HEK293 (cell line): ENCODE measurements at regions not wholly inside any gene's neighbourhood (a gene's known extent, or its start where the extent isn't known, plus 50 kb on each side); places are given as distances from the start of the nearest gene placed in this dataset.

Experiments used
- CTCF ChIA-PET: fragments of 350-600 bp; formaldehyde crosslinking; extraction: SDS; loops from one replicate; lab custom pipeline; 2021; ENCODE audit warnings: antibody characterized with exemption; lab: Yijun Ruan, JAX
- POLR2A ChIA-PET: fragments of 300-600 bp; formaldehyde crosslinking; extraction: SDS; loops from one replicate; lab custom pipeline; 2020; ENCODE audit warnings: antibody characterized with exemption, inconsistent platforms; lab: Yijun Ruan, JAX
- H3K27ac ChIP-seq: fragments of 200-500 bp; sonication (Bioruptor generic); 2 replicates; pipeline ENCODE4 v1.5.1; 2014; ENCODE audit warnings: low read depth, low read length, control low read depth, inconsistent platforms; ENCODE audit errors: extremely low read depth
- H3K36me3 ChIP-seq, 2 experiments: fragments of 200-500 bp in 1 of 2; sonication (Bioruptor generic) in 1 of 2; 1 replicate in 1 of 2; 2 replicates in 1 of 2; pipeline ENCODE4 v1.5.1; 2014 to 2017; ENCODE audit warnings: inconsistent platforms in 2 of 2, low read length in 2 of 2; ENCODE audit not compliant: control insufficient read depth in 2 of 2, insufficient read depth in 1 of 2
- H3K4me1 ChIP-seq: fragments of 200-500 bp; sonication (Bioruptor generic); 2 replicates; pipeline ENCODE4 v1.5.1; 2014; ENCODE audit warnings: mild to moderate bottlenecking, low read length, inconsistent platforms; ENCODE audit not compliant: control insufficient read depth, insufficient read depth
- H3K4me3 ChIP-seq: 2 replicates; pipeline ENCODE4 v1.5.1; 2011; ENCODE audit warnings: low read depth, mild to moderate bottlenecking, control low read depth, low read length, moderate library complexity
- H3K9me3 ChIP-seq: fragments of 200-500 bp; sonication (Bioruptor generic); 2 replicates; pipeline ENCODE4 v1.5.1; 2014; ENCODE audit warnings: low read depth, low read length, inconsistent platforms; ENCODE audit not compliant: control insufficient read depth, insufficient read depth
- FEZF1 ChIP-seq: fragments of 450-650 bp; formaldehyde crosslinking; IDR thresholded peaks from 2 replicates; pipeline ENCODE4 v1.5.1; 2016; ENCODE audit warnings: missing biosample characterization, missing genetic modification characterization
- GLI4 ChIP-seq: fragments of 450-650 bp; formaldehyde crosslinking; IDR thresholded peaks from 2 replicates; pipeline ENCODE4 v1.5.1; 2016; ENCODE audit warnings: missing biosample characterization, missing genetic modification characterization
- HOXC10 ChIP-seq: sonication (generic); formaldehyde crosslinking; IDR thresholded peaks from 2 replicates; pipeline ENCODE4 v1.8.1; 2023; ENCODE audit warnings: mild to moderate bottlenecking, missing genetic modification reagents
- KLF1 ChIP-seq: fragments of 450-650 bp; formaldehyde crosslinking; IDR thresholded peaks from 2 replicates; pipeline ENCODE4 v1.5.1; 2016; ENCODE audit warnings: missing biosample characterization, missing genetic modification characterization
- KLF17 ChIP-seq: fragments of 450-650 bp; formaldehyde crosslinking; IDR thresholded peaks from 2 replicates; pipeline ENCODE4 v1.5.1; 2016; ENCODE audit warnings: missing biosample characterization, missing genetic modification characterization
- SP7 ChIP-seq: fragments of 450-650 bp; formaldehyde crosslinking; IDR thresholded peaks from 2 replicates; pipeline ENCODE4 v1.5.1; 2016; ENCODE audit warnings: missing biosample characterization, missing genetic modification characterization
- TCF7L2 ChIP-seq: IDR thresholded peaks from 2 replicates; pipeline ENCODE4 v1.6.1; 2011; ENCODE audit warnings: low read depth, mild to moderate bottlenecking, inconsistent platforms, low read length, moderate library complexity, borderline replicate concordance
- ZNF121 ChIP-seq: fragments of 450-650 bp; formaldehyde crosslinking; IDR thresholded peaks from 2 replicates; pipeline ENCODE4 v1.5.1; 2016; ENCODE audit warnings: missing biosample characterization, missing genetic modification characterization
- ZNF133 ChIP-seq: fragments of 450-650 bp; formaldehyde crosslinking; IDR thresholded peaks from 2 replicates; pipeline ENCODE4 v1.5.1; 2016; ENCODE audit warnings: missing biosample characterization, missing genetic modification characterization
- ZNF155 ChIP-seq: fragments of 450-650 bp; formaldehyde crosslinking; IDR thresholded peaks from 2 replicates; pipeline ENCODE4 v1.5.1; 2016; ENCODE audit warnings: missing biosample characterization, missing genetic modification characterization
- ZNF19 ChIP-seq: fragments of 450-650 bp; formaldehyde crosslinking; IDR thresholded peaks from 2 replicates; pipeline ENCODE4; 2016; ENCODE audit warnings: missing biosample characterization, missing genetic modification characterization, low read depth
- ZNF335 ChIP-seq: fragments of 450-650 bp; formaldehyde crosslinking; conservative IDR thresholded peaks from 2 replicates; pipeline ENCODE4 v1.5.1; 2016; ENCODE audit warnings: missing biosample characterization, missing genetic modification characterization
- ZNF514 ChIP-seq: fragments of 450-650 bp; formaldehyde crosslinking; IDR thresholded peaks from 2 replicates; pipeline ENCODE4 v1.5.1; 2016; ENCODE audit warnings: missing biosample characterization, missing genetic modification characterization
- ZNF560 ChIP-seq: fragments of 450-650 bp; formaldehyde crosslinking; IDR thresholded peaks from 2 replicates; pipeline ENCODE4 v1.5.1; 2017; ENCODE audit warnings: missing biosample characterization, missing genetic modification characterization, borderline replicate concordance
- ZNF561 ChIP-seq: fragments of 450-650 bp; IDR thresholded peaks from 2 replicates; pipeline ENCODE4 v1.5.1; 2018; ENCODE audit warnings: missing biosample characterization, missing genetic modification characterization, borderline replicate concordance
- ZNF596 ChIP-seq: fragments of 450-650 bp; IDR thresholded peaks from 2 replicates; pipeline ENCODE4 v1.5.0; 2018; ENCODE audit warnings: missing biosample characterization, mild to moderate bottlenecking, missing genetic modification characterization, moderate library complexity
- ZNF623 ChIP-seq: fragments of 450-650 bp; formaldehyde crosslinking; IDR thresholded peaks from 2 replicates; pipeline ENCODE4 v1.5.1; 2016; ENCODE audit warnings: missing biosample characterization, missing genetic modification characterization
- ZNF664 ChIP-seq: fragments of 450-650 bp; formaldehyde crosslinking; IDR thresholded peaks from 2 replicates; pipeline ENCODE4 v1.5.1; 2016; ENCODE audit warnings: missing biosample characterization, missing genetic modification characterization
- ZNF76 ChIP-seq: fragments of 450-650 bp; formaldehyde crosslinking; IDR thresholded peaks from 2 replicates; pipeline ENCODE4; 2016; ENCODE audit warnings: low read depth, missing biosample characterization, missing genetic modification characterization, borderline replicate concordance
- TF ChIP-seq, protein P1 (sequence below): fragments of 450-650 bp; IDR thresholded peaks from 2 replicates; pipeline ENCODE4 v1.5.1; 2018; ENCODE audit warnings: missing biosample characterization, missing genetic modification characterization

DNA sequence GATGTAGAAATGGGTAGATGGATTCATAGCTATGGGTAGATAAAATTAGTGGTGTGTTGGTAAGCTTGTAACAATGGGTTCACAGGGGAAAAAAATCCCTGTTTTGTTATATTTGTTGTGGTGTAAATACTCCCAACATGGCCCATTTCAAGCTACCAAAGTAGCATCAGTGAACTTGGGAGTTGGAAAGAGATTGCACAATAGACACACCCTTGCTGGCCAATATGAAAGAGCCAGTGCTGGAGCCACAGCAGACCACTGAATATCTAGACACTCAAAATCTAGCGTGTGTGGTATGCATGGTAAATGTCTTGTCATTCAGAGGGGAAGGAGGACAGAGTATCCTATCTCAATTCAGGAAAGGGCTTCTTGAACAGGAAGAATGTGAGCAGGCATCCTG lies 565.1 kb upstream of the SALL1 start:
- ChIA-PET CTCF (no interaction called here), POLR2A (no interaction called here)
- Histone ChIP-seq H3K4me1 (peaks cover under 1% of the 10 kb centered on the region; the same call in 1 of the 2 replicates), H3K4me3 (no peak overlapping the region), H3K27ac (no peak overlapping the region), H3K36me3 (no peaks in the 10 kb centered on the region), H3K9me3 (no peaks in the 10 kb centered on the region)
- TF ChIP-seq GLI4 (no peak), HOXC10 (no peak), ZNF623 (tag by site-specific recombination) (no peak), KLF1 (no peak), ZNF121 (tag by site-specific recombination) (no peak), ZNF155 (tag by site-specific recombination) (no peak), ZNF514 (no peak), ZNF76 (tag by site-specific recombination) (no peak), ZNF561 (tag by site-specific recombination) (no peak), TCF7L2 (no peak), ZNF596 (tag by site-specific recombination) (no peak), ZNF560 (tag by site-specific recombination) (no peak), KLF17 (tag by site-specific recombination) (no peak)

GRCh38 chr16:51713502-51713901 lies 562.4 kb upstream of the SALL1 start:
- Histone ChIP-seq H3K36me3 (no peaks in the 10 kb centered on the region), H3K27ac (no peak overlapping the region), H3K4me1 (peaks cover 3% of the 10 kb centered on the region; the same call in 1 of the 2 replicates), H3K9me3 (no peaks in the 10 kb centered on the region), H3K4me3 (no peak overlapping the region)
- no peak for TF ChIP-seq ZNF133
- TF ChIP-seq, protein P1, sequence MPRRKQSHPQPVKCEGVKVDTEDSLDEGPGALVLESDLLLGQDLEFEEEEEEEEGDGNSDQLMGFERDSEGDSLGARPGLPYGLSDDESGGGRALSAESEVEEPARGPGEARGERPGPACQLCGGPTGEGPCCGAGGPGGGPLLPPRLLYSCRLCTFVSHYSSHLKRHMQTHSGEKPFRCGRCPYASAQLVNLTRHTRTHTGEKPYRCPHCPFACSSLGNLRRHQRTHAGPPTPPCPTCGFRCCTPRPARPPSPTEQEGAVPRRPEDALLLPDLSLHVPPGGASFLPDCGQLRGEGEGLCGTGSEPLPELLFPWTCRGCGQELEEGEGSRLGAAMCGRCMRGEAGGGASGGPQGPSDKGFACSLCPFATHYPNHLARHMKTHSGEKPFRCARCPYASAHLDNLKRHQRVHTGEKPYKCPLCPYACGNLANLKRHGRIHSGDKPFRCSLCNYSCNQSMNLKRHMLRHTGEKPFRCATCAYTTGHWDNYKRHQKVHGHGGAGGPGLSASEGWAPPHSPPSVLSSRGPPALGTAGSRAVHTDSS (tag by site-specific recombination), result peak; percentile 58
- ChIA-PET CTCF (no interaction called here), POLR2A (no interaction called here)

GRCh38 chr16:51710905-51711563 lies 560.0 kb upstream of the SALL1 start:
- Histone ChIP-seq H3K9me3 (no peaks in the 10 kb centered on the region), H3K27ac (no peak overlapping the region), H3K36me3 (no peaks in the 10 kb centered on the region), H3K4me1 (peaks cover 3% of the 10 kb centered on the region; the same call in 1 of the 2 replicates), H3K4me3 (no peak overlapping the region)
- TF ChIP-seq ZNF335 (tag by site-specific recombination) (0 out of 2 replicates have a peak, but pooled peaks have one; percentile 6), SP7 (tag by site-specific recombination) (peak; percentile 69), ZNF664 (tag by site-specific recombination) (no peak), ZNF19 (no peak), FEZF1 (peak; percentile 60)
- ChIA-PET POLR2A (no interaction called here), CTCF (interaction anchor here (0.7 kb wide), 1 partner anchor 284 kb away, joined by 3 read pairs; no protein-coding TSS in a partner anchor)
